IMR-90 (cell line): ENCODE measurements at regions not wholly inside any gene's neighbourhood (a gene's known extent, or its start where the extent isn't known, plus 50 kb on each side); places are given as distances from the start of the nearest gene placed in this dataset.

Experiments used
- ATAC-seq: fragments of 200-7000 bp; cut with Tn5 transposase; 2 replicates; pipeline ENCODE4 v1.9.1; 2020; ENCODE audit warnings: low read depth, mild to moderate bottlenecking, moderate library complexity
- BruUV-seq: library from RNA; stranded (reverse); fragments of 400-500 nt; replicated peaks from 2 replicates; lab custom pipeline; 2021; lab: Mats Ljungman, UMichigan
- CTCF ChIA-PET: fragments of 300-600 bp; formaldehyde crosslinking; extraction: SDS; loops from one replicate; lab custom pipeline; 2021; ENCODE audit warnings: antibody characterized with exemption; lab: Yijun Ruan, JAX
- POLR2A ChIA-PET: fragments of 300-600 bp; sonication (Branson Sonifier 250); formaldehyde crosslinking; loops from one replicate; lab custom pipeline; 2022; ENCODE audit warnings: antibody characterized with exemption; ENCODE audit not compliant: unreplicated experiment; lab: Charles Lee
- DNase-seq: peaks from one replicate; pipeline ENCODE4 v3.0.0; 2013
- H2AFZ ChIP-seq: replicated peaks from 2 replicates; pipeline ENCODE3; 2013; ENCODE audit warnings: low read length, mild to moderate bottlenecking; ENCODE audit not compliant: poor library complexity
- H2AK5ac ChIP-seq: 2 replicates; pipeline ENCODE4 v1.6.1; 2013; ENCODE audit warnings: low read depth, low read length, inconsistent platforms
- H2AK9ac ChIP-seq: replicated peaks from 2 replicates; pipeline ENCODE3; 2013; ENCODE audit warnings: mild to moderate bottlenecking, low read depth, low read length, moderate library complexity; ENCODE audit not compliant: poor library complexity
- H2BK120ac ChIP-seq: 2 replicates; pipeline ENCODE4 v1.6.1; 2013; ENCODE audit warnings: low read depth, low read length, inconsistent platforms
- H2BK15ac ChIP-seq: 3 replicates; pipeline ENCODE4 v1.6.1; 2013; ENCODE audit warnings: low read depth, low read length, inconsistent platforms
- H2BK20ac ChIP-seq: 2 replicates; pipeline ENCODE4 v1.6.1; 2013; ENCODE audit warnings: low read depth, mild to moderate bottlenecking, inconsistent platforms, low read length, moderate library complexity
- H2BK5ac ChIP-seq: 2 replicates; pipeline ENCODE4 v1.6.1; 2013; ENCODE audit warnings: mild to moderate bottlenecking, low read depth, low read length, inconsistent platforms; ENCODE audit not compliant: poor library complexity, severe bottlenecking
- H3K14ac ChIP-seq: replicated peaks from 2 replicates; pipeline ENCODE4 v1.6.1; 2013; ENCODE audit warnings: low read depth, low read length, inconsistent platforms
- H3K18ac ChIP-seq: 2 replicates; pipeline ENCODE4 v1.6.1; 2013; ENCODE audit warnings: low read depth, low read length, control low read depth
- H3K23ac ChIP-seq: 2 replicates; pipeline ENCODE4 v1.6.1; 2013; ENCODE audit warnings: low read depth, low read length, inconsistent platforms
- H3K27ac ChIP-seq: 2 replicates; pipeline ENCODE4 v1.5.1; 2013; ENCODE audit warnings: mild to moderate bottlenecking, control low read depth, low read length; ENCODE audit not compliant: insufficient read depth
- H3K27me3 ChIP-seq: 2 replicates; pipeline ENCODE4 v1.6.1; 2013; ENCODE audit warnings: low read length; ENCODE audit not compliant: control insufficient read depth, insufficient read depth
- H3K36me3 ChIP-seq: 2 replicates; pipeline ENCODE4 v1.6.1; 2013; ENCODE audit warnings: low read length, mixed read lengths; ENCODE audit not compliant: control insufficient read depth, insufficient read depth
- H3K4ac ChIP-seq: 2 replicates; pipeline ENCODE4 v1.6.1; 2013; ENCODE audit warnings: low read depth, low read length, inconsistent platforms
- H3K4me1 ChIP-seq: 2 replicates; pipeline ENCODE4 v1.6.1; 2013; ENCODE audit warnings: low read length, mixed read lengths; ENCODE audit not compliant: control insufficient read depth, insufficient read depth
- H3K4me2 ChIP-seq: 2 replicates; pipeline ENCODE4 v1.6.1; 2013; ENCODE audit warnings: low read depth, mild to moderate bottlenecking, control low read depth, low read length, moderate library complexity
- H3K4me3 ChIP-seq: 2 replicates; pipeline ENCODE4 v1.5.1; 2013; ENCODE audit warnings: low read depth, mild to moderate bottlenecking, control low read depth, low read length, moderate library complexity; ENCODE audit not compliant: insufficient read depth
- H3K56ac ChIP-seq: 2 replicates; pipeline ENCODE4 v1.6.1; 2013; ENCODE audit warnings: low read length, inconsistent platforms; ENCODE audit not compliant: insufficient read depth; ENCODE audit errors: extremely low read depth
- H3K79me1 ChIP-seq, 2 experiments: 2 replicates each; pipeline ENCODE4 v1.6.1; 2013; ENCODE audit warnings: low read length in 2 of 2, inconsistent platforms in 1 of 2, low read depth in 1 of 2
- H3K9ac ChIP-seq: 2 replicates; pipeline ENCODE4 v1.6.1; 2013; ENCODE audit warnings: low read depth, low read length, control low read depth
- H3K9me1 ChIP-seq: 2 replicates; pipeline ENCODE4 v1.6.1; 2013; ENCODE audit warnings: low read length, inconsistent platforms; ENCODE audit not compliant: insufficient read depth
- H3K9me3 ChIP-seq: 2 replicates; pipeline ENCODE4 v1.6.1; 2013; ENCODE audit warnings: low read length; ENCODE audit not compliant: control insufficient read depth, insufficient read depth
- H4K20me1 ChIP-seq: 2 replicates; pipeline ENCODE4 v1.6.1; 2013; ENCODE audit warnings: low read length, inconsistent platforms; ENCODE audit not compliant: insufficient read depth
- H4K5ac ChIP-seq: 2 replicates; pipeline ENCODE4 v1.6.1; 2013; ENCODE audit warnings: mild to moderate bottlenecking, low read depth, low read length, control low read depth
- H4K8ac ChIP-seq, 2 experiments: 2 replicates each; pipeline ENCODE4 v1.6.1; 2013; ENCODE audit warnings: low read depth in 2 of 2, low read length in 2 of 2, control low read depth in 1 of 2, inconsistent platforms in 1 of 2
- H4K91ac ChIP-seq: 2 replicates; pipeline ENCODE4 v1.6.1; 2013; ENCODE audit warnings: low read depth, low read length, inconsistent platforms; ENCODE audit not compliant: insufficient read depth
- BHLHE40 ChIP-seq: fragments of 150-350 bp; IDR thresholded peaks from 2 replicates; pipeline ENCODE4 v1.6.1; 2016; ENCODE audit warnings: mild to moderate bottlenecking, low read depth, low read length
- CEBPB ChIP-seq: IDR thresholded peaks from 2 replicates; pipeline ENCODE4 v1.6.1; 2012; ENCODE audit warnings: low read depth, low read length, improper control_type of control experiment
- CHD1 ChIP-seq: IDR thresholded peaks from 2 replicates; pipeline ENCODE4 v1.6.1; 2012; ENCODE audit warnings: low read depth, low read length, improper control_type of control experiment
- ELK1 ChIP-seq: fragments of 150-350 bp; IDR thresholded peaks from 2 replicates; pipeline ENCODE4 v1.6.1; 2016; ENCODE audit warnings: low read depth, mild to moderate bottlenecking, low read length, moderate library complexity, borderline replicate concordance
- FOS ChIP-seq: fragments of 150-350 bp; IDR thresholded peaks from 2 replicates; pipeline ENCODE4 v1.6.1; 2016; ENCODE audit warnings: low read depth, low read length
- MAFK ChIP-seq: IDR thresholded peaks from 2 replicates; pipeline ENCODE4 v1.6.1; 2012; ENCODE audit warnings: low read depth, low read length, improper control_type of control experiment
- MAZ ChIP-seq: IDR thresholded peaks from 2 replicates; pipeline ENCODE4 v1.6.1; 2012; ENCODE audit warnings: low read depth, mild to moderate bottlenecking, low read length, improper control_type of control experiment, moderate library complexity, borderline replicate concordance
- MXI1 ChIP-seq: IDR thresholded peaks from 2 replicates; pipeline ENCODE4 v1.6.1; 2012; ENCODE audit warnings: low read depth, mild to moderate bottlenecking, low read length, moderate library complexity, borderline replicate concordance
- NFE2L2 ChIP-seq: fragments of 150-350 bp; IDR thresholded peaks from 2 replicates; pipeline ENCODE4 v1.6.1; 2016; ENCODE audit warnings: low read depth, mild to moderate bottlenecking, low read length
- POLR2A ChIP-seq: IDR thresholded peaks from 2 replicates; pipeline ENCODE4 v1.6.1; 2012; ENCODE audit warnings: mild to moderate bottlenecking, low read depth, low read length
- RAD21 ChIP-seq: IDR thresholded peaks from 2 replicates; pipeline ENCODE4 v1.6.1; 2012; ENCODE audit warnings: low read length, improper control_type of control experiment
- RCOR1 ChIP-seq: IDR thresholded peaks from 2 replicates; pipeline ENCODE4 v1.6.1; 2012; ENCODE audit warnings: mild to moderate bottlenecking, low read length, improper control_type of control experiment; ENCODE audit not compliant: insufficient replicate concordance
- RFX5 ChIP-seq: IDR thresholded peaks from 2 replicates; pipeline ENCODE4 v1.8.0; 2012; ENCODE audit warnings: low read depth, mild to moderate bottlenecking, low read length, moderate library complexity
- SMC3 ChIP-seq: fragments of 150-350 bp; IDR thresholded peaks from 2 replicates; pipeline ENCODE4 v1.6.1; 2016; ENCODE audit warnings: low read depth, mild to moderate bottlenecking, antibody characterized with exemption, low read length, moderate library complexity
- USF2 ChIP-seq: fragments of 150-350 bp; IDR thresholded peaks from 2 replicates; pipeline ENCODE4 v1.6.1; 2017; ENCODE audit warnings: mild to moderate bottlenecking, antibody characterized with exemption, low read length, low read depth
- WGBS, 2 experiments: methylation state at CpG; one replicate each; pipeline versions ENCODE4 v1.1.5 to v1.1.7; 2013; ENCODE audit warnings: missing lambda C conversion rate in 2 of 2; ENCODE audit not compliant: insufficient read length in 1 of 2; ENCODE audit errors: extremely low coverage in 2 of 2; 5-methylcytosine and 5-hydroxymethylcytosine counted together
- dilution Hi-C: fragments of 300-500 bp; cut with HindIII; formaldehyde crosslinking; loops from one replicate; pipeline ENCODE4 v1.14.3; 2018; ENCODE audit warnings: low sequenced_read_pairs; ENCODE audit not compliant: unreplicated experiment
- in situ Hi-C: fragments of 300-500 bp; cut with MboI; formaldehyde crosslinking; loops from 3 replicates; pipeline ENCODE4 v1.14.3; 2019; ENCODE audit warnings: low sequenced_read_pairs, inconsistent platforms, mixed read lengths
- intact Hi-C: fragments of 100-400 bp; cut with micrococcal nuclease; formaldehyde crosslinking; loops from 2 replicates; pipeline ENCODE4 v1.10.0; 2022
- TF ChIP-seq, protein P1 (sequence below): conservative IDR thresholded peaks from 2 replicates; pipeline ENCODE4 v1.5.1; 2012; ENCODE audit warnings: mild to moderate bottlenecking, low read depth, low read length, improper control_type of control experiment

- Histone ChIP-seq H2AFZ (no peak overlapping the region), H4K91ac (no peak overlapping the region), H3K9me3 (no peaks in the 10 kb centered on the region), H4K20me1 (no peaks in the 10 kb centered on the region), H3K27me3 (no peaks in the 10 kb centered on the region), H2BK15ac (no peak overlapping the region), H3K4me3 (no peak overlapping the region), H3K9me1 (no peaks in the 10 kb centered on the region), H3K4me2 (no peak overlapping the region), H3K27ac (no peak overlapping the region), H3K9ac (no peak overlapping the region), H3K4ac (no peak overlapping the region), H2BK5ac (no peak overlapping the region), H3K79me1 (no peaks in the 10 kb centered on the region), H3K23ac (no peak overlapping the region), H2AK9ac (no peak overlapping the region), H2BK20ac (no peak overlapping the region), H4K8ac (no peak overlapping the region), H3K18ac (no peak overlapping the region), H2BK120ac (no peak overlapping the region), H3K36me3 (no peaks in the 10 kb centered on the region), H3K4me1 (no peaks in the 10 kb centered on the region), H4K5ac (no peak overlapping the region), H3K56ac (no peak overlapping the region), H2AK5ac (no peak overlapping the region), H3K14ac (no peak overlapping the region)
- ChIA-PET POLR2A (no interaction called here), CTCF (interaction anchor here (0.9 kb wide), 1 partner anchor 1207 kb away, joined by 3 read pairs; no protein-coding TSS in a partner anchor)
- WGBS, 2 experiments, result no CpG with 5 or more reads among the region's 2 CpGs
- no peak for DNase-seq
- intact Hi-C loops, result no loop called here
- in situ Hi-C loops, result no loop called here
- dilution Hi-C loops, result no loop called here
- no peak for ATAC-seq
- TF ChIP-seq MAFK (no peak), FOS (no peak), MAZ (no peak), ELK1 (no peak), POLR2A (no peak), BHLHE40 (no peak), CEBPB (no peak), MXI1 (no peak), RCOR1 (no peak), USF2 (no peak), RAD21 (no peak), SMC3 (no peak), NFE2L2 (no peak), CHD1 (no peak), RFX5 (no peak)
- TF ChIP-seq, protein P1, sequence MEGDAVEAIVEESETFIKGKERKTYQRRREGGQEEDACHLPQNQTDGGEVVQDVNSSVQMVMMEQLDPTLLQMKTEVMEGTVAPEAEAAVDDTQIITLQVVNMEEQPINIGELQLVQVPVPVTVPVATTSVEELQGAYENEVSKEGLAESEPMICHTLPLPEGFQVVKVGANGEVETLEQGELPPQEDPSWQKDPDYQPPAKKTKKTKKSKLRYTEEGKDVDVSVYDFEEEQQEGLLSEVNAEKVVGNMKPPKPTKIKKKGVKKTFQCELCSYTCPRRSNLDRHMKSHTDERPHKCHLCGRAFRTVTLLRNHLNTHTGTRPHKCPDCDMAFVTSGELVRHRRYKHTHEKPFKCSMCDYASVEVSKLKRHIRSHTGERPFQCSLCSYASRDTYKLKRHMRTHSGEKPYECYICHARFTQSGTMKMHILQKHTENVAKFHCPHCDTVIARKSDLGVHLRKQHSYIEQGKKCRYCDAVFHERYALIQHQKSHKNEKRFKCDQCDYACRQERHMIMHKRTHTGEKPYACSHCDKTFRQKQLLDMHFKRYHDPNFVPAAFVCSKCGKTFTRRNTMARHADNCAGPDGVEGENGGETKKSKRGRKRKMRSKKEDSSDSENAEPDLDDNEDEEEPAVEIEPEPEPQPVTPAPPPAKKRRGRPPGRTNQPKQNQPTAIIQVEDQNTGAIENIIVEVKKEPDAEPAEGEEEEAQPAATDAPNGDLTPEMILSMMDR, result no peak
- BruUV-seq, result no TSS peak
Observed at GRCh38 chr10:21238717-21239116, 286.8 kb downstream of the SKIDA1 start.
